HCT116 (cell line): ENCODE measurements at regions not wholly inside any gene's neighbourhood (a gene's known extent, or its start where the extent isn't known, plus 50 kb on each side); places are given as distances from the start of the nearest gene placed in this dataset.

Source experiments
- CTCF ChIP-seq, 3 experiments: fragments of 200-600 bp in 1 of 3; sonication (generic) in 1 of 3; IDR thresholded peaks in 2 of 3; conservative IDR thresholded peaks in 1 of 3; 2 replicates each; pipeline ENCODE4 v1.5.1; 2012 to 2017; ENCODE audit warnings: low read depth in 2 of 3, low read length in 2 of 3, antibody characterized with exemption in 1 of 3, borderline replicate concordance in 1 of 3, control low read depth in 1 of 3, mild to moderate bottlenecking in 1 of 3, mixed read lengths in 1 of 3, mixed run types in 1 of 3, moderate library complexity in 1 of 3; ENCODE audit not compliant: insufficient read depth in 1 of 3
- EZH2phosphoT487 ChIP-seq: fragments of 200-600 bp; IDR thresholded peaks from 2 replicates; pipeline ENCODE4 v1.6.1; 2018; ENCODE audit warnings: antibody characterized with exemption, borderline replicate concordance
- POLR2A ChIP-seq: IDR thresholded peaks from 2 replicates; pipeline ENCODE4 v1.7.0; 2011; ENCODE audit warnings: borderline replicate concordance; ENCODE audit not compliant: insufficient read depth, insufficient read length; ENCODE audit errors: extremely low read depth
- POLR2AphosphoS5 ChIP-seq: IDR thresholded peaks from 2 replicates; pipeline ENCODE4 v1.6.1; 2011; ENCODE audit warnings: mild to moderate bottlenecking, low read depth, low read length, moderate library complexity
- RAD21 ChIP-seq: IDR thresholded peaks from 2 replicates; pipeline ENCODE4 v1.6.1; 2012; ENCODE audit warnings: low read depth, mild to moderate bottlenecking
- SIN3A ChIP-seq: IDR thresholded peaks from 2 replicates; pipeline ENCODE4 v1.6.1; 2012; ENCODE audit warnings: low read depth

DNA sequence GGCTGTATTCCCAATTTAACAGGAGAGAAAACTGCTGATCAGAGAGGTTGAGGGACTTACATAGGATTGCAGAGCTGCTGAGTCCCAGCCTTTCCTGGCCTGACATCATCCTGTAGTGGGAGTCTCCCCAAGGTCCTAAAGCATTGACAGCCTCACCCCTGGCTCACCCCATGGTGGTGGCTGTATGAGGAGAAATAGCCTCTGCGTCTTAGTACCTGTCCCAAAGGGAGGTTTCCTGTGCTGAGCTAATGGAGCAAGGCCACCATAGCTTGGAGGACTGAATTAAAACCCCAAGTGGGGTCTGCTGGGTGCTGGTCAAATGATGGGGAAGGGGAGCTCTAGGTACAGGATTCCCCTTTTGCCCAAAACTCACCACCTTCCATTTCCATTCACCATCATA lies 525.1 kb downstream of the CDH26 start:
- TF ChIP-seq POLR2A: no peak
- TF ChIP-seq CTCF (IDR thresholded peaks at IDR 0.05 in 2 of 3, conservative IDR thresholded peaks at IDR 0.05 in 1 of 3; ENCODE audit: borderline replicate concordance in 1 of 3, insufficient read depth in 1 of 3, low read depth in 2 of 3, low read length in 2 of 3): no peak
- no peak for TF ChIP-seq RAD21
- no peak for TF ChIP-seq EZH2phosphoT487
- no peak for TF ChIP-seq SIN3A
- TF ChIP-seq POLR2AphosphoS5: no peak
